GM23248 (cell line): ENCODE measurements at regions not wholly inside any gene's neighbourhood (a gene's known extent, or its start where the extent isn't known, plus 50 kb on each side); places are given as distances from the start of the nearest gene placed in this dataset.

ENCODE experiments used
- DNase-seq: peaks from one replicate; pipeline ENCODE4 v3.0.0-alpha.2; 2015
- H2AFZ ChIP-seq: fragments of 200-600 bp; sonication (generic); 2 replicates; pipeline ENCODE4 v1.6.1; 2016; ENCODE audit warnings: antibody characterized with exemption
- H3F3A ChIP-seq: fragments of 200-600 bp; sonication (generic); 2 replicates; pipeline ENCODE4 v1.6.1; 2016; ENCODE audit warnings: mild to moderate bottlenecking, antibody characterized with exemption, mixed run types; ENCODE audit not compliant: insufficient read depth
- H3K27ac ChIP-seq: fragments of 200-600 bp; sonication (generic); 2 replicates; pipeline ENCODE4 v1.5.1; 2016; ENCODE audit warnings: mild to moderate bottlenecking
- H3K27me3 ChIP-seq: fragments of 200-600 bp; sonication (generic); replicated peaks from 2 replicates; pipeline ENCODE4 v1.6.1; 2016; ENCODE audit warnings: mild to moderate bottlenecking; ENCODE audit not compliant: insufficient read depth
- H3K36me3 ChIP-seq: fragments of 200-600 bp; sonication (generic); 2 replicates; pipeline ENCODE4 v1.6.1; 2016; ENCODE audit warnings: low read depth, mild to moderate bottlenecking
- H3K4me1 ChIP-seq: fragments of 200-600 bp; sonication (generic); 2 replicates; pipeline ENCODE4 v1.6.1; 2016; ENCODE audit warnings: mild to moderate bottlenecking; ENCODE audit not compliant: insufficient read depth
- H3K4me2 ChIP-seq: fragments of 200-600 bp; sonication (generic); one replicate; pipeline ENCODE4 v1.6.1; 2016; ENCODE audit warnings: mild to moderate bottlenecking; ENCODE audit not compliant: unreplicated experiment
- H3K4me3 ChIP-seq: fragments of 200-600 bp; sonication (generic); 2 replicates; pipeline ENCODE4 v1.5.1; 2016; ENCODE audit warnings: mild to moderate bottlenecking
- H3K79me2 ChIP-seq: fragments of 200-600 bp; sonication (generic); 2 replicates; pipeline ENCODE4 v1.6.1; 2016; ENCODE audit warnings: mild to moderate bottlenecking; ENCODE audit not compliant: insufficient read depth
- H3K9ac ChIP-seq: fragments of 200-600 bp; sonication (generic); 2 replicates; pipeline ENCODE4 v1.6.1; 2016; ENCODE audit warnings: mild to moderate bottlenecking
- H3K9me2 ChIP-seq: fragments of 200-600 bp; sonication (generic); 2 replicates; pipeline ENCODE4 v1.6.1; 2016; ENCODE audit warnings: mixed run types, mild to moderate bottlenecking, moderate library complexity; ENCODE audit not compliant: insufficient read depth
- H3K9me3 ChIP-seq: fragments of 200-600 bp; sonication (generic); one replicate; pipeline ENCODE4 v1.6.1; 2017; ENCODE audit warnings: low read depth
- H4K20me1 ChIP-seq: fragments of 200-600 bp; sonication (generic); 2 replicates; pipeline ENCODE4 v1.6.0; 2016; ENCODE audit not compliant: insufficient read depth
- EZH2 ChIP-seq: fragments of 200-600 bp; sonication (generic); IDR thresholded peaks from 2 replicates; pipeline ENCODE4 v1.6.1; 2018; ENCODE audit warnings: antibody characterized with exemption, mild to moderate bottlenecking; ENCODE audit not compliant: insufficient read depth, poor library complexity, severe bottlenecking
- EZH2phosphoT487 ChIP-seq: fragments of 200-600 bp; sonication (generic); IDR thresholded peaks from 2 replicates; pipeline ENCODE4 v1.6.1; 2018; ENCODE audit warnings: antibody characterized with exemption, moderate library complexity, mild to moderate bottlenecking, low read depth; ENCODE audit not compliant: insufficient read depth
- WGBS, 2 experiments: methylation state at CpG; one replicate each; pipeline ENCODE4 v1.1.6; 2015 to 2017; ENCODE audit warnings: low lambda C conversion rate in 2 of 2, low coverage in 1 of 2; ENCODE audit errors: missing lambda C conversion rate in 2 of 2; 5-methylcytosine and 5-hydroxymethylcytosine counted together
- in situ Hi-C: fragments of 300-500 bp; cut with MboI; formaldehyde crosslinking; loops from 2 replicates; pipeline ENCODE4 v1.15.0; 2020

DNA sequence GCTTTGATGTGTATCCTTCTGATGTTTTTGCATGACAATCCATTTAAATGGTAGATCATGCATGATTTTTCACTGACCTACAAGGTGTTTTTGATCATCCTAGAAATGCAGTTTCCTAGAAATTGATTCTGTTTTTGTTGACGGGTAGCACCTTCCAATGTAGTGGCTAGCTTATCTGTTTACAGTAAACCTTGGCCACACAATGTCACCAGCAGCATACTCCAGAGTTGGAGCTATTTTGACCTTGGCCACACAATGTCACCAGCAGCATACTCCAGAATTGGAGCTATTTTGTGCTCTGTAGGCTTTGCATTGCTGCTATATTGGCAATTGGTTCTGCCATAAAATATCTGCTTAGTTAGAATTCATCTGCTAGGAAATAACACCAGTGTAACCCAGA is 74.6 kb upstream of the NAA20 start:
- Histone ChIP-seq H2AFZ (no peak overlapping the region), H3K27ac (no peak overlapping the region), H3K9me3 (no peaks in the 10 kb centered on the region), H3K4me1 (0 out of 2 replicates have a peak, but pooled peaks cover 9% of the 10 kb centered on the region), H3K9ac (no peak overlapping the region), H3K27me3 (no peaks in the 10 kb centered on the region), H3F3A (no peaks in the 10 kb centered on the region), H4K20me1 (no peaks in the 10 kb centered on the region), H3K9me2 (no peaks in the 10 kb centered on the region), H3K79me2 (no peaks in the 10 kb centered on the region), H3K4me3 (no peak overlapping the region), H3K36me3 (0 out of 2 replicates have a peak, but pooled peaks cover 4% of the 10 kb centered on the region), H3K4me2 (no peak overlapping the region)
- in situ Hi-C loops: no loop called here
- no peak for DNase-seq
- TF ChIP-seq EZH2 (no peak), EZH2phosphoT487 (no peak)
- 89 to 94% methylated on average over 1 of the region's 1 CpG for WGBS, 2 experiments

DNA sequence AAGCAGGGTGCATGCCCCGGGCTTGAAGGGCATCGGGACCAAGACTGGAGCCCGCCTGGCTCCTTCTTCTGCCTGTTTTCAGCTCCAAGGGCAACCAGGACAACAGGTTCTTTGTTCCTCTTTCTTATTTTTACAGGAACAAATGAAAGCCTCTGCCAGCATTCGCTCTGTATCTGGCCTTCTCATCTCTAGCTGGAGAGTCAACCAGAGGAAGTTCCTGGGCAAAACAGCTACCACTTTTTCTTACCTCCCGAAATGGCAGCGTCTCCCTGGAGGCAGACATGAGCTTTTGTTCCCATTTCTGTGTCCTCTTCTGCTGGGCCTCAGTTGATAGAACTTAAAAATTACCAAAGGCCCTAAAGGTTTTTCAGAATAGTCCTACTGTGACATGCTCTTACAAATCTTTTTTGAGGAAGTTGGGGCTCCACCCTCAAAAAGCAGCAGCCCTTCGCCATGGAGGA is 74.1 kb upstream of the NAA20 start:
- H3F3A ChIP-seq: no peaks in the 10 kb centered on the region
- no peak overlapping the region for H3K4me2 ChIP-seq
- 0 out of 2 replicates have a peak, but pooled peaks cover 4% of the 10 kb centered on the region for H3K36me3 ChIP-seq
- no peak overlapping the region for H3K9ac ChIP-seq
- 0 out of 2 replicates have a peak, but pooled peaks cover 12% of the 10 kb centered on the region for H3K4me1 ChIP-seq
- H3K4me3 ChIP-seq: no peak overlapping the region
- no peaks in the 10 kb centered on the region for H3K9me2 ChIP-seq
- no peak overlapping the region for H3K27ac ChIP-seq
- no peaks in the 10 kb centered on the region for H3K79me2 ChIP-seq
- no peaks in the 10 kb centered on the region for H4K20me1 ChIP-seq
- no peaks in the 10 kb centered on the region for H3K27me3 ChIP-seq
- TF ChIP-seq EZH2phosphoT487 (no peak), EZH2 (no peak)
- in situ Hi-C loops: no loop called here
- 96 to 97% methylated on average over 7 of the region's 7 CpGs for WGBS, 2 experiments
- DNase-seq: no peak
- H2AFZ ChIP-seq: no peak overlapping the region
- no peaks in the 10 kb centered on the region for H3K9me3 ChIP-seq

DNA sequence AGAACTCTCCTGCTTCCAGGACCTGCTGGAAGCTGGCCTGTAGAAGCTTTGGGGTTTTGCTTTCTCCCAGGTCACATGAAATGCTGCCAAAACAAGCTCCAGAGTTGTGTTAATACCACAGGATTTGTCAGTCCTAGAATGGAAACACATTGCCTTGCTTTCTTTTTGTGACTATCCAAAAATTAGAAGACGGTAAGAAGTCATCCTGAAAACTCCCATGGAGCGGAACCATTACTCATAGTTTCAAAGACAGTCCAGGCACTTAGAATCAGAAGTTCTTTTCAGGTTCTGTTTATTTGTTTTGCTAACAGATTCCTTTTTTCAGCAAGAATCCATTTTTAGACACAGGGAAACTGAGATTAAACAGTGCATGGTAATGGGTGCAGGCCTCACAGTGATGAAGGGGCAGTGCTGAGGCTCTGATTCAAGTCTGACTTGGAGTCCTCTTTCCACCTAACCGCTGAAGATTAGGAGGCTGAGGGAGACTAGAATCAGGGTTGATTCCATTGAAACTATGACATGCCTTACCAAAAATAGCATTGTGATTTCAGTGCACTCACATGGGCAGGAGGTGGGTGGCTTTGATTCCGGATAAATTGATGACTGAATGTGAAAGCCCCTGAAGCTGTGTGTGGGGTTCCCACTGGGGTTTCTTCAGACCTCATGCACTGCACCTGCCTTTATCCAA is 72.2 kb upstream of the NAA20 start:
- DNase-seq: peak; percentile 26
- WGBS, 2 experiments: 83% methylated on average over 4 of the region's 4 CpGs
- H3K4me2 ChIP-seq: no peak overlapping the region
- TF ChIP-seq EZH2phosphoT487 (no peak), EZH2 (no peak)
- no peak overlapping the region for H3K4me3 ChIP-seq
- 0 out of 2 replicates have a peak, but pooled peaks cover 12% of the 10 kb centered on the region for H3K4me1 ChIP-seq
- no peaks in the 10 kb centered on the region for H3K79me2 ChIP-seq
- H3K9me3 ChIP-seq: no peaks in the 10 kb centered on the region
- no peaks in the 10 kb centered on the region for H3K9me2 ChIP-seq
- no peak overlapping the region for H2AFZ ChIP-seq
- H4K20me1 ChIP-seq: no peaks in the 10 kb centered on the region
- H3K27me3 ChIP-seq: no peaks in the 10 kb centered on the region
- no peak overlapping the region for H3K27ac ChIP-seq
- no peak overlapping the region for H3K9ac ChIP-seq
- in situ Hi-C loops: no loop called here
- H3F3A ChIP-seq: no peaks in the 10 kb centered on the region
- H3K36me3 ChIP-seq: 0 out of 2 replicates have a peak, but pooled peaks cover 4% of the 10 kb centered on the region

GRCh38 chr20:19945732-19946670 is 71.2 kb upstream of the NAA20 start:
- Histone ChIP-seq H3F3A (no peaks in the 10 kb centered on the region), H3K27me3 (no peaks in the 10 kb centered on the region), H3K4me3 (no peak overlapping the region), H3K9me3 (no peaks in the 10 kb centered on the region), H4K20me1 (no peaks in the 10 kb centered on the region), H3K9me2 (no peaks in the 10 kb centered on the region), H3K36me3 (0 out of 2 replicates have a peak, but pooled peaks cover 4% of the 10 kb centered on the region), H2AFZ (no peak overlapping the region), H3K27ac (no peak overlapping the region), H3K4me1 (0 out of 2 replicates have a peak, but pooled peaks cover 12% of the 10 kb centered on the region), H3K79me2 (no peaks in the 10 kb centered on the region), H3K9ac (no peak overlapping the region), H3K4me2 (no peak overlapping the region)
- TF ChIP-seq EZH2: no peak
- no peak for TF ChIP-seq EZH2phosphoT487
- in situ Hi-C loops: no loop called here
- WGBS, 2 experiments: 97 to 99% methylated on average over 14 of the region's 14 CpGs
- no peak for DNase-seq
